Activated CD4-positive, CD25-positive, alpha-beta regulatory T cell treated with anti-CD3 and anti-CD28 coated beads, Interleukin-2, amount 50 U/mL, for 24 hours (primary cell): ENCODE measurements at regions not wholly inside any gene's neighbourhood (a gene's known extent, or its start where the extent isn't known, plus 50 kb on each side); places are given as distances from the start of the nearest gene placed in this dataset.
"Not testable (repeated sequence)": the region's sequence is repeated elsewhere in the genome, so short reads cannot be mapped to it uniquely, and the experiment has no call there.

Experiments
- ATAC-seq, 2 donors: fragments of 150-1000 bp; cut with Tn5 transposase; one replicate each; pipeline ENCODE4 v1.10.0; 2021; ENCODE audit warnings: mild to moderate bottlenecking in 1 of 2, moderate library complexity in 1 of 2

DNA sequence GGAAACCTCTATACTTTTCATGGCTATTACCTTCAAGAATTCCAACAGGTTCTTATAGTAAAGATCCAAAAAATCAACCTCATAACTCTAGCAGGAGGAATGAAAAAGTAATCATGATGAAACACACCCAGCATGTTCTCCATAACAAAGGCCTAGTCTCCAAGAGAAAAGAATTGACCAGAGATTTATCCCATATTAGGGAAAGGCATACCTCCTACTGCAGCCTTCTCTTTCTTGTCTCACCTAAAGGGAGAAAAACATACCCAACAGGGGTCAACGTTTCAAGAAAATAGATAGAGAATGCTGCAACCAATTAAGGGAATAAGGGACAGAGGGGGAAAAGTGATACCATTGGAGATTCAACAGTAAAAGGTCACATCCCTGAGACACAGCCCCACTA is 262.5 kb downstream of the FRK start:
- ATAC-seq, result no peak

DNA sequence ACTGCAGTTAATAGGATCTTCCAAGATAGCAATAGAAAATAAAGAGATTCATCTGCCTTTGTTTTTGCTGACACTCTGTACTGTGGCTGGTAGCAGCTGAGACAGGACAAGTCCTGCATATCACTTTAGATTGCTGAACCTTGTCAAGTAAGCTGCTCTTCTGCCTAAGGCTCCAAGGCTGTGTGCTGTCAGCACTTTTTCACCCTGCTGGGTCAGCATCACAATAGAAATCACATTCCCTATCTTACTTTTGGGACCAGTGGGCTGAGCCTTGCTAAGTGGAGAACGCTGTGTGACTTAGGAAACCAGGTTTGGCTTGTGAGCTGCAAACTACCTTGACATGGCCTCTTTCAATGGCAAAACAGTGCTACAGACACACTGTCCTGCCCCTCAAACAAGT is 263.9 kb downstream of the FRK start:
- ATAC-seq, result no peak

DNA sequence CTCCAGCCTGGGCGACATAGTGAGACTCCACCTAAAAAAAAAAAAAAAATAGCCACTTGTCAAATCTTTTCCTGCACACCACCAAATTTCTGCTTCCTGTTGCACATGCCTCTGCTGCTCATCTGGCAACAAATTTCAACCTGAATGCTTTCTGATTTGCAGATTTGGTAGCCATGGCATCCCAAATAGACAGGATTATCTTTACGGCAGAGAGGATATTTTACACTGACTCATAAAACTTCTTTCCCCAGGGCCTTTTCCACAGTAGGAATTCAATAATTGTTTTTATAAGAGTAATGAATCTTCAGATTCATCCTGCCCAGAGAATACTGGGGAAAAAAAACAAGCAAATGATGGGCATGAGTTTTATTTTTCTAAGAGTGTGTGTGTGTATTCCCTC is 264.6 kb downstream of the FRK start:
- ATAC-seq, result no peak

DNA sequence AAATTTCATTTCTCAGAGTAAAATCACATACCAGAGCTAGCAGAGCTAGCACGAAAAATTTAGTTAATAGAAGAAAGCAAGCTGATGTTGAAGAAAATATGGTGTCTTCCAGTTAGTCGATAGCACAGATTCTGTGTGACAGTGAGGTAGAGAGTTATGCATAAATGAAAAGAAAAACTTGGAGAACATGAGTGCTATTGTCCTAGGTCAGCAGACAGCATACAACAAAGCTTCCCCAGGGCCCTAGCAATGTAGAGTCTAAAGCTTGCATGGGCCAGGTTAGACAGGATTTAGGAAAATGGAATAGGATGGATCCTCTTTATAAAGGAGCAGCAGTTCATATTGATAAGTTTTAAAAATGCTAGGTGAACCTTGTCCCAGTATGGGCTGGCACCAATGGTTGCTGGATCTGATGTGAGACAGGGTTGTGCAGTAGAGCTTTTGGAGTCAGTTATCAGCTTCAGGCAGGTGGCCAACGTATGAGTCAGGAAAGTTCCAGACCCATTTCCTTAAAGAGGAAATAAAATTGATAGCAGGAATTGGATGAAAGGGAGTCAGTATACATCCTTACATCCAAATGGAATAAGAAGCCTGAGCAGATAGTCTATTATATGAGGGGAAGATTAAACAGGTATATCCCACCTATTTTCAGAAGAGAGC is 277.2 kb downstream of the FRK start:
- ATAC-seq, result no peak

DNA sequence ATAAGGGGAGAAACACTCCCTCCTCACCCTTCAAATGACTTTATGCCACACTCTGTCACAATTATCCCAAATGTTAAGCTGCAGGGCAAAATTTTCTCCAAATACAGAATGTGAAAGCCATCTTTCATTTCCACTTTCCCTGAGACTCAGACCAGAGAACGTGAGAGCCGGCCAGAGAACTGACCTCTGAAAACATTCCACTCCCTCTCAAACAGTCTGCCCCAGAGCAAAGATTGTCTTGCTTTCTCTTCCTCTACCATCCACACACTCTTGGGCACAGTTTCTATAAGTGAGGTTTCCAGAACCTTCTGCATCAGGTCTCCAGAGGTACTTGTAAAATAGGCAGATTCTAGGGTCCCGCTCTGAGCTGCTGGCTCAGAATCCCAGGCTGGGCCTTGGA is 278.1 kb downstream of the FRK start:
- ATAC-seq, result no peak

DNA sequence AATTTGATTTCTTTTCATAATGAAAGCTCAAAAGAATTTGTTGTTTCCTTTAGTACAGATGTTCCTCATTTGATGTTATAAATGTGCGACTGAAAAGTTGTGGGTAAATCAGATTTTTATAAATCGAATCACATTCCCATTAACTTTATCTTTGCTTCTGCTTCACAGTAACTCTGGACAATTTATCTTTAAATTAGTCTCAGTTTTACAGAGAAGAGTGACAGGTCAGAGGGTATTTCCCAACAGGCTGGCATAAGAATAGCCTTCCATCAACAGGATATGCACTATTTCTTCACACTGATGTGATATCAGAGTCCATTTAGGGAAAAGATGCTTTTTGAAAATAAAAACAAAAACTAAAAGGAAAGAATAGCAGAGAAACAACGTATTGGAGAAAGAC is 286.9 kb downstream of the FRK start:
- ATAC-seq, result no peak

DNA sequence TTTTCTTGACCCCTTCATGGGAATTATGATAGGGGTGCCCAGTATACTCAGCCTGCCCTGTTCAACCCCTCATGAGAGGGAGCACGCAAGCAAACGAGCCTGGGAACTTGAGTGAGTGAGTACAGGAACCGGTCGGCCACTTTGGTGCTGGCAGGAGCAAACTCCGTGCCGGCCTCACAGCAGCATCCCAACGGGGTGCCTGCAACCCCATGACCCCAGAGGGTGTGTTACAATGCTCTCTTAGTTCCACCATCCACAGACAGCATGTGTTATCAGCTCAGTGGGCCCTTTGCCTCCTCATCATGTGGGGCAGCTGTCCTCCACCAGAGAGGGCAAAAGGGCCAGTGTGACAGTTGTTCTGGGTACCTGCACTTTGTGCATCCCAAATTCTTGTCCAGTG is 289.8 kb downstream of the FRK start:
- no peak for ATAC-seq

DNA sequence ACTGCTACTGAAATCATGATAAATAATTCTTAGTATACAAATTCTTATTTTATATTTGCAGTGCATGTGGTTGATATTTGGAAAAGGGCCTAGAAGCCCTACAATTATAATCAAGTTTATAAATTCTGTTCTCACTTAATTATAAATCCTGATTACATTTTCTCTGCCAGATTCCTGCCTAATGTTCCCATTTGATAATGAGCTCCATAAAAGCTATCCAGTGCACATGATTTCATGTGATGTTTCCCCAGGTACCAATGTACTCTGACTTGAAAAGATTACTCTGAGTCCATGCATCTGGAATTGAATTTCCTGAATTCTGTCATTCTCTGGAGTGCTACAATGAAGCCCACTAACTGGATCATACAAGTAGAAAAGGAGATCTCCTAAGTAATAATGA is 292.2 kb downstream of the FRK start:
- ATAC-seq, result no peak

DNA sequence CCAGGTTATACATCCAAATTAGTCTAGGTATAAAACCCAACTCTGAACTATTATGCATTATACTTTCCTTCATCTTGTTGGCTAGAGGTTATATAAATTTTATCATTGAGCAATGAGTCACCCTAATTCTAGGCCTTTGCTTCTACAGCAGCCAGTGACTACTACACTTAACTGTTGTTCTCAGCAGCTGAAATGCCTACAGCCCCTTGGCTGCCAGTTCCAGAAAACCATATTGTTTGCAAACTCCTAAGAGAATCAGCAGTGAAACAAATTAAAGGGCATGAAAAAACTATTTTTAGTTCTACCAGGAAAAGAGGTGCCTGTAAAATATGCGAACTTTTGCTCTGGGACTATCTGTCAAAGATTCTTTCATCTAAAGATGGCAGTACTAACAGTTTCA is 292.8 kb downstream of the FRK start:
- ATAC-seq, result no peak

DNA sequence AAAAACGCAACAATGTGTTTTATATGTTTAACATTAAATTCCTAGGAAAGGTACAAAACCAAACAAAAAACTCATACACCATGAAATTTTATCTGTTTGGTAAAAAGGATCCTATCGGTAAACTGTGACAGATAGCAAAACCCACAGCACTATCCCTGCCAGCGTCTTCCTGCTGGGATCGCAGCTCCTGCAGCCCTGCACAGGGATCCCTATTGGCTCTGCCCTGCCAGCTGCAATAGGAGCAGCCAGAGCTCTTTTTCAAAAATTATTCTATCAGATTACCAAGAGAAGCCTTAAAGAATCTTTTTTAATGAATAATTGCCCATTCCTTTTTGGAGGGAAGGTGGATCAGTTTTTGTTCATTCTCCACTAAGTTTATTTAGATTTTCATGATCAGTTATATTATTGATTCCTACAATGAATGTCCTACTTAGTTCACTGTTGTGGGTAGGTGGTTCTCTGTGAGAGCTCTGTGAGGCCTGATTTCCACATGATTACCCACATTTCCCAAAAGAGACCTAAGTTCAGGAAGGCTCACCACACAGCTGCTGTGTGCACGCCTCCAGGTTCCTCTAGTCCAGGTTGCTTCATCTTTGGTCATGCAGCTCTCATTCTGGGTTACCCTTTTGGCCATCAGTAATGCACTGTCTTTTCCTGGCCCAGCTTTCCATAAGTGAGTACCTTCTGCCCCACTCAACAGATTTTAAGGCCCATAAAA is 293.8 kb downstream of the FRK start:
- no peak for ATAC-seq

DNA sequence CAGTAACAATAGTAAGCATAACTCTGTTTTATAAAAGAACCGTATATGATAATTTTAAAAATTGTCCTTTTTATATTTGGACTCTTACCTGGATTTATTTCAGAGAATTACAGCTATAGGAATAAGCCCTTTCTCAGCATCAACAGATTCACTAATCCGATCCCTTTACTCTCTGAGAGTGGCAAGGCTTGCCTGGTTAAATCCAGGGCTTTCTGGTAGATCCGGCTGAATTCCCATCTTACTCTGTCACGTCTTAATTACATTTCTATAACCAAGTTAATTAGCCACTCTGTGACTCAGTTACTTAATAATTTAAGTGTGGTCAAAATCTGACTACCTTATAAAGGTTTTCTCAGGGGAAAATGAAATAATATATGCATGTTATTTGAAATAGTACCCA is 294.7 kb downstream of the FRK start:
- no peak for ATAC-seq

DNA sequence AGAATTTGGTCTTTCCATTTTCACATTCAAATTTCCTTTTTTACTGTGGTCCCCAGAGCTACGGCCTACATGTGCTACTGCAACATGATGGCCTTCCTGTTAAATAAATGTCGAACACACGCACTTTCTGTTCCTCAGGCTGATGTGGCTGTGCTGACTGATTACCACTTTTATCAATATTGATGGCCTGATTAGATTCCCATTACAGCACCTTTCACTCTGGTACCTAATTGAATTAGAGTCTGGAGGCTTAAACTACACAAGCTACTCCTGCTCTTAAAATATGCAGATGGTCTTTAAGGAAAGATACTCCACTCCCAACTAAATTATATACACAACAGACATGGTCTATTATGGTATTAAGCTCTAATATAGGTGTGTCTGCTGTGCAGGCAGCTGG is 301.6 kb downstream of the FRK start:
- ATAC-seq, result no peak

DNA sequence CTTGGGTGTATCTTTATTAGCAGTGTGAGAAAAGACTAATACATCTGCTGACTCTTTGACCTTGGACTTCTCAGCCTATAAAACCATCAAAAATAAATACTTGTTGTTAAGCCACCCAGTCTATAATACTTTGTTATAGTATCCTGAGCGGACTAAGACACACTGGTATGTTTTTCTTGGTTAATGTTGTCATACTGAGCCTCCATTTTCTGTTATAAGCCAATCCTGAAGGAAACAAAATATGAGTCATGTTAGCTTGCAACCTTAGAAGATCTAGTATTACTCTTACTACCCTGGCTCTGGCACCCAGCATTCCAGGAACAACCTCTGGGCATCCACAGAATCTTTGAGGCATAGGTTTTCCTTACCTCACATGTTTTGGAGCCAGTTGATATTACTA is 307.2 kb downstream of the FRK start:
- ATAC-seq, result no peak

DNA sequence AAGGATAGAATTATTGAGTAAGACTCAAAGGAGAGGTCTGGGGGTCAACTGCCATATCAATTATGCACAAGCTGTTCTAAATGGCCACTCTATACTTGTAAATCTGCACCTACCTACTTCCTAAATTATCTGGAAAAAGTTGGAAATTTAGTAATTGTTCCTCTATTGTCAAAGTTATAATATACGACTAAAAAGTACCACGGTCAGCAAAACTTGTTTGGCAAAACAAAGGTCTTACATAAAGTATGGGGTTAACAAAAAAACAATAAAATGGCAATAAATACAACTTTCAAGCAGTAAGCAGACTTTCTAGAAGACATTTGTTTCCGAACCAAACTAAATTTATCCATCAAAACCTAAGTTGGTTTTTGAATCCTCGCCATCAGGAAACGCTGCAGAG is 309.7 kb downstream of the FRK start:
- no peak for ATAC-seq

DNA sequence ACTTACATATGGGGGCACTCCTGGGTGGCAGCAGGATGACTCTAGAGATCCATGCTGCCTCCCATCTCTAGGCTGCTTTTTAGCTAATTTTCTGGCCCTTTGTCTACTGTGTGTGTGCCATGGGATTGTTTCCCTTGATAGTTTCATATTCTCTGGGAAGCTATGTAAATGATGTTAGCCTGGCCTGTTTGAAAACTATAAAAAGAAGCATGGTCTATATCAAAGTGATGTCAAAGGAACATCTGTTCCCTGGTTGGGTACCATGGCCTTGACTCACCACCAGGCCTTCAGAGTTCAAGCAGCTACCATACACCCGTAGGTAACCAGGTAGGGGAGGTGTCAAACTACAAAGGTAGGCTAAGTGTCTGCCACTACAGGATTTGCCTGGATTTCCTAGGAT is 310.4 kb downstream of the FRK start:
- ATAC-seq, result no peak

DNA sequence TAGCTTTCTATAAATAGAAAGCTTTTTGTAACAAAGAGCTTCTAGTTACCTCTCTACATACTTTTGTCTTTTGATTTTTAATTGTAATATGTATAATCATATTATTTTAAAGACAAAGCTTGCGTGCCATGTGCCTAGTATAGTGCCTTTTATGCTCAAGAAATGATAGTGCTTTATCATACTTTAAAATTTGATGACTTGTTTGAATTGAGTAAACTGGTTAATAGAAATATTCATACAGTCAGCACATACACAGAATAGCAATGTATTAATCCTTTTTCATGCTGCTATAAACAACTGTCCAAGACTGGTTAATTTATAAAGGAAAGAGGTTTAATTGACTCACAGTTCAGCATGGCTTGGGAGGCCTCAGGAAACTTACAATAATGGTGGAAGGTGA is 313.0 kb downstream of the FRK start:
- ATAC-seq, result no peak

DNA sequence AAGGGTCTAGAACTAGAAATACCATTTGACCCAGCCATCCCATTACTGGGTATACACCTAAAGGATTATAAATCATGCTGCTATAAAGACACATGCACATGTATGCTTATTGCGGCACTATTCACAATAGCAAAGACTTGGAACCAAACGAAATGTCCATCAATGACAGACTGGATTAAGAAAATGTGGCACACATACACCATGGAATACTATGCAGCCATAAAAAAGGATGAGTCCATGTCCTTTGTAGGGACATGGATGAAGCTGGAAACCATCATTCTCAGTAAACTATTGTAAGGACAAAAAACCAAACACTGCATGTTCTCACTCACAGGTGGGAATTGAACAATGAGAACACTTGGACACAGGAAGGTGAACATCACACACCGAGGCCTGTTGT is 314.1 kb downstream of the FRK start:
- not testable (repeated sequence) for ATAC-seq

DNA sequence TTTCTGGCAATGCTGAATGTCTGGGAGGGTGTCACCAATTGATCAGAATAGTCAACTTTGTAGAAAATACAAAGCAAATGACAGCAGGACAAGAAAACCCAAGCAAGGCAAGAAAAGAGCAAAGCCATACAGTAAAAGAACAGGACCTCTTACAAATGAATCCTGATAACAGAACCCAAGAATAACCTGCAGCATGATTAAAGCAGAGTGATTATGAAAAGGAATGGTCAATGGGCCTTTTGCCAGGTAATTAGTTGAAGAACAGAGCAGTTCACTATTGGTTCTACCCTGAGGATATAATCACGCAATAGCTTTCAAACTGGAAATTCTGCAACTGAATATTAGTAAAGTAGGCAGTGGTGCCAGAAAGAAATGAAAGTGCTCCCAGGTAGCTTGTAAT is 319.8 kb downstream of the FRK start:
- no peak for ATAC-seq

DNA sequence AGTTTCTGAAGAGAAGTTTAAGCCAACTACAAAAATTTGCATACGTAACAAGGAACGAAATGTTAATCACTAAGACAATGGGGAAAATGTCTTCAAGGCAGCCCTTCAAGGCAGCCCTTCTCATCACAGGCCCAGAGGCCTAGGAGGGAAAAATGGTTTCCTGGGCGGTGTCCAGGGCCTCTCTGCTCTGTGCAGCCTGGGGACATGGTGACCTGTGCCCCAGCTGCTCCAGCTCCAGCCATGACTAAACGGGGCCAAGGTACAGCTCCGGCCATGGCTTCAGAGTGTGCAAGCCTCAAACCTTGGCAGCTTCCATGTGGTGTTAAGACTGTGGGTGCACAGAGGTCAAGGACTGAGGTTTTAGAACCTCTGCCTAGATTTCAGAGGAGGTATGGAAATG is 325.1 kb downstream of the FRK start:
- no peak for ATAC-seq

DNA sequence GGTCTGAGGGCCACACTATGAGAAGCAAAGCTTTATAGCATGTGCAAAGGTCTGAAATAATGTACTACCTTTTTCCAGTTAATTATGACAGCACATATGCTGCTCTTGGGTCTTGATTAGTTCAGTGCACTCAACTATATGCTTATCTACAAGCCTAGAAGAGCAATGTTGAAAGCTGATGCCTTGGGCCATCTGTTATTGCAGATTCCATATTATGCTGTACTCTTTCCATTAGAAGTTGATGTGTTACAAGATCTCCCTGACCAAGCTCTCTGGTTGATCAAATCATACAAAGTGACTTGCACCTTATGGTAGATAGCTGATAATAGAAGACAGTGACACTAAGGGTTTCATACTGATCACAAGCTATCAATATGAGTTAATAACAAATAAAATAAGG is 327.3 kb downstream of the FRK start:
- no peak for ATAC-seq

DNA sequence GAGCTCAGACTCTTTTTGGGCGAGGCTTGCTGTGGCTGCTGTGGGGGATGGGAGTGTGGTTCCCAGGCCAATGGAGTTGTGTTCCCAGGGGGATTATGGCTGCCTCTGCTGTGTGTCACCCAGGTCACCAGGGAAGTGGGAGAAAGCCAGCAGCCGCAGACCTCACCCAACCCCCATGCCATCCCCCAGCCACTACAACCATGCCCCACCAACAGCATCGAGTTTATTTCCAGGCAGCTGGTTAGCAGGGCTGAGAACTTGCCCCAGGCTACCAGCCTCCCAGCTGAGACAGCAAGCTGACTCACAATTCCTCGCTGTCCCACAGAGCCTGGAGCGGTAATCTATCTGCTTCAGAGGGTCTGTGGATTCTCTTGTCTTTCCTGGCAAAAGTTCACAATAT is 331.7 kb downstream of the FRK start:
- ATAC-seq, result no peak

DNA sequence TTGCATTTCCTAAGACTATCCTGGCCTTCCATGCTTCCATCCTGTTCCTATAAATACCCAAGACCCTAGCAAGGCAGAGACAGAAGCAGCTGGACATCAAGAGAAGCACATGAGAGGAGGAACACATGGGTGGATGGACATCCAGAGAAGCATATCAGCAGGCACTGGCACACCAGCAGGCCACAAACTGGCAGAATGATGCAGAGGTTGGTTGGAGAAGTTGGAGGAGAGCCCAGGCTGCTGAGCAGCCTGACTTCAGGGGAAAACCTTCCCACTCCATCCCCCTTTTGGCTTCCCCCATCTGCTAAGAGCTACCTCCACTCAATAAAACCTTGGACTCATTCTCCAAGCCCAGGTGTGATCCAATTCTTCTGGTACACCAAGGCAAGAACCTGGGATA is 332.5 kb downstream of the FRK start:
- ATAC-seq, result no peak

DNA sequence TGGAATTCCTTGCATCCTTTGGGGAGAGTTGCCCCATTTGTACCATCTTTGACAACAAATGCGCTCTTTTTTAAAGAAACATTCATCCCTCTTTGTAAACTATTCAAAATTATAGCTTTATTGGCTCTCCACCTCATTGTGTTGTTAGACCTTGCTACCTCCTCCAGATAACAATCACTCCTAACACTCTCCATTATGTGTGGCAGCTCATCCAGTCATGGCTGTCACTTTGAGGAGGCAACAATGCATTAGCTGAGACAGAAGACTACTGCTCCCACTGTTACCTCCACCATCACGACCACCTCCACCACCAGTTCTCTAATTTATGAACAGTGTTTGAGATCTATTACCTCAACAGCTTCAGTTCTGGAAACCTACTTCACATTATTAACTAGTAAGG is 339.1 kb downstream of the FRK start:
- no peak for ATAC-seq

DNA sequence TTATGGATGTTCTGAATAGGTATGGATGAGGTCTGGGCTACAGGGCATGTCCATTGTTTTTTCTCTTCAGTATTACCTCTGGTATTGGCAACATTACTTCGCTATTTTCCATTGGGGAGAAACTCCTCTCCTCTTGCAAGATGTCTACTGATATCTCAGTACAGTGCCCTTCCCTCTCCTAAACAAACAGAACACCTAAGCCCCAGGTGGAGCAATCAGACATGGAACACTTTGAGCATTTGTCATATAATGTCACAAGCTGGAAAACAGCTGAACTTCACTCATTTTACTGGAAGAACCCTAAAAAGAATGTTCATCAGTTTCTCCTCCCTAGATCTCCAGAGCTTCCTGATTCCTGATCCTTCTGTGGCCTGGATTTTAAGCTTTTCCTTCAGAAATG is 339.8 kb downstream of the FRK start:
- no peak for ATAC-seq

DNA sequence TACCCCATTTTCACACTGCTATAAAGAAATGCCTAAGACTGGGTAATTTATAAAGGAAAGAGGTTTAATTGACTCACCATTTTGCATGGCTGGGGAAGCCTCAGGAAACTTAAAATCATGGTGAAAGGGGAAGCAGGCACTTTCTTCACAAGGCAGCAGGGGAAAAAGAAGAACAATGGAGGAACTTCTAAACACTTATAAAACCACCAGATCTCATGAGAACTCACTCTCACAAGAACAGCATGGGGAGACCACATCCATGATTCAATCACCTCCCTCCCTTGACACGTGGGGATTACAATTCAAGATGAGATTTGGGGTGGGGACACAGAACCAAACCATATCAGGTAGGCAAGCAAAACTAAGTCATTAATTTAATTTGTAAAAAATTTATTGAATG is 343.2 kb downstream of the FRK start:
- ATAC-seq, result no peak
